H9 (cell line): ENCODE measurements at regions not wholly inside any gene's neighbourhood (a gene's known extent, or its start where the extent isn't known, plus 50 kb on each side); places are given as distances from the start of the nearest gene placed in this dataset.

ENCODE experiments used
- DNase-seq: peaks from one replicate; pipeline ENCODE4 v3.0.0-alpha.2; 2017
- H2AFZ ChIP-seq: one replicate; pipeline ENCODE4 v1.6.1; 2013; ENCODE audit warnings: mild to moderate bottlenecking, low read length, control low read depth, moderate library complexity
- H2AK5ac ChIP-seq: 2 replicates; pipeline ENCODE4 v1.6.1; 2013; ENCODE audit warnings: low read length, control low read depth, mixed read lengths; ENCODE audit not compliant: insufficient read length
- H2BK120ac ChIP-seq: one replicate; pipeline ENCODE4 v1.6.1; 2013; ENCODE audit warnings: low read depth, mild to moderate bottlenecking, low read length, control low read depth, inconsistent platforms; ENCODE audit not compliant: poor library complexity, severe bottlenecking
- H2BK12ac ChIP-seq: 2 replicates; pipeline ENCODE4 v1.6.1; 2013; ENCODE audit warnings: low read length, control low read depth, mixed read lengths, low read depth; ENCODE audit not compliant: insufficient read length
- H2BK15ac ChIP-seq: 2 replicates; pipeline ENCODE4 v1.6.1; 2013; ENCODE audit warnings: low read depth, low read length, control low read depth
- H2BK20ac ChIP-seq: one replicate; pipeline ENCODE4 v1.6.1; 2013; ENCODE audit warnings: low read depth, mild to moderate bottlenecking, low read length, control low read depth, inconsistent platforms; ENCODE audit not compliant: poor library complexity, severe bottlenecking
- H2BK5ac ChIP-seq: 2 replicates; pipeline ENCODE4 v1.6.1; 2013; ENCODE audit warnings: low read length, control low read depth, mixed read lengths; ENCODE audit not compliant: insufficient read length
- H3K14ac ChIP-seq: 2 replicates; pipeline ENCODE4 v1.6.1; 2013; ENCODE audit warnings: low read length, control low read depth; ENCODE audit not compliant: insufficient read depth
- H3K18ac ChIP-seq: 2 replicates; pipeline ENCODE4 v1.6.1; 2013; ENCODE audit warnings: low read depth, mild to moderate bottlenecking, mixed read lengths, low read length, control low read depth; ENCODE audit not compliant: insufficient read length
- H3K23ac ChIP-seq: 2 replicates; pipeline ENCODE4 v1.6.1; 2013; ENCODE audit warnings: low read length, control low read depth, mixed read lengths, low read depth; ENCODE audit not compliant: insufficient read length
- H3K23me2 ChIP-seq: 2 replicates; pipeline ENCODE4 v1.6.1; 2013; ENCODE audit warnings: low read depth, mild to moderate bottlenecking, mixed read lengths, low read length, control low read depth; ENCODE audit not compliant: insufficient read length, poor library complexity, severe bottlenecking
- H3K27ac ChIP-seq: 2 replicates; pipeline ENCODE4 v1.5.1; 2013; ENCODE audit warnings: low read length, control low read depth, mixed read lengths, low read depth; ENCODE audit not compliant: insufficient read length
- H3K27me3 ChIP-seq: 2 replicates; pipeline ENCODE4 v1.6.1; 2013; ENCODE audit warnings: low read length, control low read depth, inconsistent platforms; ENCODE audit not compliant: insufficient read depth
- H3K4ac ChIP-seq: 2 replicates; pipeline ENCODE4 v1.6.1; 2013; ENCODE audit warnings: low read depth, mild to moderate bottlenecking, control low read depth, inconsistent platforms, low read length, moderate library complexity
- H3K4me1 ChIP-seq: 2 replicates; pipeline ENCODE4 v1.6.1; 2013; ENCODE audit warnings: low read length, control low read depth, inconsistent platforms; ENCODE audit not compliant: insufficient read depth
- H3K4me2 ChIP-seq: 2 replicates; pipeline ENCODE4 v1.6.1; 2013; ENCODE audit warnings: low read length, control low read depth, mixed read lengths; ENCODE audit not compliant: insufficient read length, insufficient read depth
- H3K56ac ChIP-seq: 2 replicates; pipeline ENCODE4 v1.6.1; 2013; ENCODE audit warnings: low read depth, mild to moderate bottlenecking, mixed read lengths, low read length, control low read depth; ENCODE audit not compliant: insufficient read length
- H3K79me1 ChIP-seq: 2 replicates; pipeline ENCODE4 v1.6.1; 2013; ENCODE audit warnings: low read depth, mild to moderate bottlenecking, moderate library complexity, low read length, control low read depth, inconsistent platforms; ENCODE audit not compliant: insufficient read depth, poor library complexity, severe bottlenecking
- H3K79me2 ChIP-seq: 2 replicates; pipeline ENCODE4 v1.6.1; 2013; ENCODE audit warnings: low read length, control low read depth, inconsistent platforms; ENCODE audit not compliant: insufficient read depth
- H3K9ac ChIP-seq: 2 replicates; pipeline ENCODE4 v1.6.1; 2013; ENCODE audit warnings: low read length, control low read depth, mixed read lengths; ENCODE audit not compliant: insufficient read length; ENCODE audit errors: extremely low read depth
- H3K9me3 ChIP-seq: one replicate; pipeline ENCODE4 v1.6.1; 2013; ENCODE audit warnings: low read depth, low read length, inconsistent platforms; ENCODE audit not compliant: control insufficient read depth
- H3T11ph ChIP-seq: one replicate; pipeline ENCODE4 v1.6.1; 2013; ENCODE audit warnings: mild to moderate bottlenecking, low read length, control low read depth, inconsistent platforms
- H4K20me1 ChIP-seq: one replicate; pipeline ENCODE4 v1.6.1; 2013; ENCODE audit not compliant: control insufficient read depth, insufficient read length, insufficient read depth
- H4K5ac ChIP-seq: 2 replicates; pipeline ENCODE4 v1.6.1; 2013; ENCODE audit warnings: low read depth, mild to moderate bottlenecking, mixed read lengths, low read length, control low read depth; ENCODE audit not compliant: insufficient read length
- H4K8ac ChIP-seq: replicated peaks from 2 replicates; pipeline ENCODE4 v1.6.1; 2013; ENCODE audit warnings: low read length, control low read depth, mixed read lengths, low read depth; ENCODE audit not compliant: insufficient read length
- H4K91ac ChIP-seq: 2 replicates; pipeline ENCODE4 v1.6.1; 2013; ENCODE audit warnings: low read depth, mild to moderate bottlenecking, moderate library complexity, mixed read lengths, low read length, control low read depth; ENCODE audit not compliant: insufficient read length
- H3K27ac Mint-ChIP-seq, 3 experiments: 2 replicates in 2 of 3; 3 replicates in 1 of 3; pipeline ENCODE4 v1.8.0; 2020 to 2021; ENCODE audit warnings: mixed read lengths in 3 of 3, mild to moderate bottlenecking in 1 of 3, moderate library complexity in 1 of 3
- H3K27me3 Mint-ChIP-seq: 2 replicates; pipeline ENCODE4 v1.8.0; 2021; ENCODE audit warnings: low read depth, mild to moderate bottlenecking, moderate library complexity, mixed read lengths
- H3K36me3 Mint-ChIP-seq, 3 experiments: 2 replicates in 2 of 3; 3 replicates in 1 of 3; pipeline ENCODE4 v1.8.0; 2020 to 2021; ENCODE audit warnings: low read depth in 3 of 3, mixed read lengths in 3 of 3; ENCODE audit not compliant: insufficient read depth in 1 of 3
- H3K4me1 Mint-ChIP-seq, 2 experiments: 2 replicates each; pipeline ENCODE4 v1.8.0; 2020; ENCODE audit warnings: mixed read lengths in 2 of 2
- H3K4me3 Mint-ChIP-seq, 2 experiments: 2 replicates in 1 of 2; 3 replicates in 1 of 2; pipeline ENCODE4 v1.8.0; 2020 to 2021; ENCODE audit warnings: mild to moderate bottlenecking in 2 of 2, mixed read lengths in 2 of 2, moderate library complexity in 1 of 2
- H3K9me3 Mint-ChIP-seq, 2 experiments: 2 replicates in 1 of 2; 3 replicates in 1 of 2; pipeline ENCODE4 v1.8.0; 2020; ENCODE audit warnings: mild to moderate bottlenecking in 2 of 2, mixed read lengths in 2 of 2, moderate library complexity in 1 of 2
- CTCF ChIP-seq: fragments of 200-600 bp; sonication (generic); conservative IDR thresholded peaks from 3 replicates; pipeline ENCODE4 v1.8.0; 2021; ENCODE audit warnings: antibody characterized with exemption, mild to moderate bottlenecking
- WGBS: extraction: QIAGEN DNeasy Blood & Tissue Kit; methylation state at CpG from one replicate; pipeline ENCODE4 v1.1.7; 2013; ENCODE audit warnings: missing lambda C conversion rate, low lambda C conversion rate, mixed read lengths; ENCODE audit not compliant: insufficient read length; ENCODE audit errors: extremely low coverage; 5-methylcytosine and 5-hydroxymethylcytosine counted together

GRCh38 chr11:103681855-103682254 lies 354.6 kb upstream of the DDI1 start:
- Histone ChIP-seq H2BK20ac (no peak overlapping the region), H3K18ac (no peak overlapping the region), H3K23me2 (no peaks in the 10 kb centered on the region), H2BK12ac (no peak overlapping the region), H3K56ac (no peak overlapping the region), H2AK5ac (no peak overlapping the region), H3K4ac (no peak overlapping the region), H3K27ac (no peak overlapping the region), H2BK5ac (no peak overlapping the region), H3K23ac (no peak overlapping the region), H4K8ac (no peak overlapping the region), H3K4me2 (no peak overlapping the region), H3K4me1 (peaks cover 3% of the 10 kb centered on the region; the same call in 1 of the 2 replicates), H4K5ac (no peak overlapping the region), H3T11ph (no peak overlapping the region), H2BK120ac (no peak overlapping the region), H2BK15ac (no peak overlapping the region), H3K27me3 (no peaks in the 10 kb centered on the region), H3K9me3 (no peaks in the 10 kb centered on the region), H3K79me1 (no peaks in the 10 kb centered on the region), H4K91ac (no peak overlapping the region), H3K14ac (no peak overlapping the region), H2AFZ (no peak overlapping the region), H4K20me1 (no peaks in the 10 kb centered on the region), H3K9ac (no peak overlapping the region), H3K79me2 (no peaks in the 10 kb centered on the region)
- H3K4me3 Mint-ChIP-seq = no peak overlapping the region; a peak in 1 of 5 replicates
- H3K9me3 Mint-ChIP-seq = peaks cover 0 to 5% of the 10 kb centered on the region in 2 experiments; a peak in 3 of 5 replicates
- peak overlapping the region in 1 of 3 experiments; percentile 87; a peak in 1 of 7 replicates for H3K27ac Mint-ChIP-seq
- DNase-seq = no peak
- no CpG with 5 or more reads among the region's 7 CpGs for WGBS
- no peak for TF ChIP-seq CTCF
- H3K4me1 Mint-ChIP-seq = peaks cover 15 to 19% of the 10 kb centered on the region in 2 experiments
- H3K27me3 Mint-ChIP-seq = no peaks in the 10 kb centered on the region
- no peaks in the 10 kb centered on the region; a peak in 1 of 7 replicates for H3K36me3 Mint-ChIP-seq
